ENCODE measurements at regions not wholly inside any gene's neighbourhood (a gene's known extent, or its start where the extent isn't known, plus 50 kb on each side); places are given as distances from the start of the nearest gene placed in this dataset.

- intact Hi-C loops (cut with micrococcal nuclease) = no loop called here
Observed at GRCh38 chr16:82567175-82567574, 59.6 kb upstream of the CDH13 start.

GRCh38 chr16:82563401-82563800 is 63.4 kb upstream of the CDH13 start:
- intact Hi-C loops (cut with micrococcal nuclease) = no loop called here

GRCh38 chr16:82562183-82562683 is 64.5 kb upstream of the CDH13 start:
- intact Hi-C loops (cut with micrococcal nuclease) = no loop called here

GRCh38 chr16:82560805-82561325 is 65.9 kb upstream of the CDH13 start:
- intact Hi-C loops (cut with micrococcal nuclease) = no loop called here

GRCh38 chr16:82544378-82545160 is 82.2 kb upstream of the CDH13 start:
- intact Hi-C loops (cut with micrococcal nuclease) = no loop called here

GRCh38 chr16:82542714-82543113 is 84.1 kb upstream of the CDH13 start:
- intact Hi-C loops (cut with micrococcal nuclease) = no loop called here

- intact Hi-C loops (cut with micrococcal nuclease) = no loop called here
Observed at GRCh38 chr16:82541103-82541502, 85.7 kb upstream of the CDH13 start.

GRCh38 chr16:82535764-82536163 is 91.0 kb upstream of the CDH13 start:
- intact Hi-C loops (cut with micrococcal nuclease) = no loop called here

GRCh38 chr16:82535262-82535661 is 91.5 kb upstream of the CDH13 start:
- intact Hi-C loops (cut with micrococcal nuclease) = no loop called here

GRCh38 chr16:82533189-82533588 is 93.6 kb upstream of the CDH13 start:
- intact Hi-C loops (cut with micrococcal nuclease) = no loop called here

- intact Hi-C loops (cut with micrococcal nuclease) = no loop called here
Observed at GRCh38 chr16:82530883-82531282, 95.9 kb upstream of the CDH13 start.

GRCh38 chr16:82527101-82527500 is 99.7 kb upstream of the CDH13 start:
- intact Hi-C loops (cut with micrococcal nuclease) = no loop called here

- intact Hi-C loops (cut with micrococcal nuclease) = no loop called here
Observed at GRCh38 chr16:82524976-82525375, 101.8 kb upstream of the CDH13 start.

GRCh38 chr16:82523815-82524214 is 103.0 kb upstream of the CDH13 start:
- intact Hi-C loops (cut with micrococcal nuclease) = no loop called here

GRCh38 chr16:82522026-82522425 is 104.7 kb upstream of the CDH13 start:
- intact Hi-C loops (cut with micrococcal nuclease) = no loop called here

GRCh38 chr16:82518811-82519210 is 108.0 kb upstream of the CDH13 start:
- intact Hi-C loops (cut with micrococcal nuclease) = no loop called here

GRCh38 chr16:82514262-82514661 is 112.5 kb upstream of the CDH13 start:
- intact Hi-C loops (cut with micrococcal nuclease) = no loop called here

GRCh38 chr16:82510789-82511305 is 115.9 kb upstream of the CDH13 start:
- intact Hi-C loops (cut with micrococcal nuclease) = no loop called here

- intact Hi-C loops (cut with micrococcal nuclease) = no loop called here
Observed at GRCh38 chr16:82509691-82510430, 116.9 kb upstream of the CDH13 start.

- intact Hi-C loops (cut with micrococcal nuclease) = no loop called here
Observed at GRCh38 chr16:82506692-82507670, 119.8 kb upstream of the CDH13 start.

- intact Hi-C loops (cut with micrococcal nuclease) = no loop called here
Observed at GRCh38 chr16:82504836-82505235, 121.9 kb upstream of the CDH13 start.
